Mesenchymal stem cell (in vitro differentiated cells and primary cell): ENCODE measurements at regions not wholly inside any gene's neighbourhood (a gene's known extent, or its start where the extent isn't known, plus 50 kb on each side); places are given as distances from the start of the nearest gene placed in this dataset.

ENCODE experiments used
- DNase-seq: peaks from one replicate; pipeline ENCODE4 v3.0.0-alpha.2; 2013
- H2AFZ ChIP-seq: one replicate; pipeline ENCODE4 v1.6.1; 2013; ENCODE audit warnings: low read depth, mild to moderate bottlenecking, control low read depth, inconsistent platforms, low read length, moderate library complexity
- H2AK5ac ChIP-seq: 2 replicates; pipeline ENCODE4 v1.6.1; 2013; ENCODE audit warnings: low read length, moderate library complexity, mild to moderate bottlenecking, inconsistent platforms; ENCODE audit not compliant: severe bottlenecking
- H2BK120ac ChIP-seq: one replicate; pipeline ENCODE4 v1.6.1; 2013; ENCODE audit warnings: low read depth, mild to moderate bottlenecking, inconsistent platforms, low read length, moderate library complexity
- H2BK12ac ChIP-seq, 2 experiments: one replicate each; pipeline ENCODE4 v1.6.1; 2013; ENCODE audit warnings: inconsistent platforms in 2 of 2, low read length in 2 of 2, mild to moderate bottlenecking in 2 of 2, moderate library complexity in 2 of 2, control low read depth in 1 of 2
- H2BK15ac ChIP-seq: one replicate; pipeline ENCODE4 v1.6.1; 2013; ENCODE audit warnings: mild to moderate bottlenecking, low read depth, inconsistent platforms; ENCODE audit not compliant: poor library complexity, severe bottlenecking
- H2BK5ac ChIP-seq: 2 replicates; pipeline ENCODE4 v1.6.1; 2013; ENCODE audit warnings: low read depth, mild to moderate bottlenecking, low read length, control low read depth, inconsistent platforms; ENCODE audit not compliant: poor library complexity, severe bottlenecking
- H3K14ac ChIP-seq, 2 experiments: one replicate each; pipeline ENCODE4 v1.6.1; 2013; ENCODE audit warnings: inconsistent platforms in 2 of 2, low read length in 2 of 2, control low read depth in 1 of 2, mild to moderate bottlenecking in 1 of 2, moderate library complexity in 1 of 2
- H3K18ac ChIP-seq, 2 experiments: one replicate each; pipeline ENCODE4 v1.6.1; 2013; ENCODE audit warnings: inconsistent platforms in 2 of 2, low read length in 2 of 2, control low read depth in 1 of 2, low read depth in 1 of 2, mild to moderate bottlenecking in 1 of 2
- H3K23ac ChIP-seq, 2 experiments: one replicate each; pipeline ENCODE4 v1.6.1; 2013; ENCODE audit warnings: inconsistent platforms in 2 of 2, low read length in 2 of 2, mild to moderate bottlenecking in 2 of 2, moderate library complexity in 2 of 2, control low read depth in 1 of 2
- H3K27ac ChIP-seq: 2 replicates; pipeline ENCODE4 v1.5.1; 2013; ENCODE audit warnings: mild to moderate bottlenecking, moderate library complexity, low read length, control low read depth, inconsistent platforms; ENCODE audit not compliant: poor library complexity, severe bottlenecking
- H3K27me3 ChIP-seq, 2 experiments: 2 replicates each; pipeline versions ENCODE4 v1.6.1 to v1.7.0; 2013; ENCODE audit warnings: low read length in 2 of 2, mild to moderate bottlenecking in 2 of 2, moderate library complexity in 2 of 2, control low read depth in 1 of 2, inconsistent platforms in 1 of 2; ENCODE audit not compliant: control insufficient read depth in 1 of 2, insufficient read depth in 1 of 2
- H3K36me3 ChIP-seq, 2 experiments: 2 replicates each; pipeline versions ENCODE4 v1.6.1 to v1.7.0; 2013; ENCODE audit warnings: low read length in 2 of 2, control low read depth in 1 of 2, inconsistent platforms in 1 of 2, low read depth in 1 of 2, mild to moderate bottlenecking in 1 of 2; ENCODE audit not compliant: insufficient read depth in 2 of 2, control insufficient read depth in 1 of 2
- H3K4ac ChIP-seq, 2 experiments: one replicate each; pipeline ENCODE4 v1.6.1; 2013; ENCODE audit warnings: inconsistent platforms in 2 of 2, low read length in 2 of 2, mild to moderate bottlenecking in 2 of 2, moderate library complexity in 2 of 2, control low read depth in 1 of 2, low read depth in 1 of 2
- H3K4me1 ChIP-seq: 2 replicates; pipeline ENCODE4 v1.6.1; 2013; ENCODE audit warnings: low read depth, low read length, control low read depth; ENCODE audit not compliant: control insufficient read depth, insufficient read depth
- H3K4me2 ChIP-seq: 2 replicates; pipeline ENCODE4 v1.6.1; 2013; ENCODE audit warnings: low read length, mild to moderate bottlenecking, inconsistent platforms; ENCODE audit not compliant: poor library complexity, severe bottlenecking
- H3K4me3 ChIP-seq, 2 experiments: 2 replicates each; pipeline versions ENCODE4 v1.5.1 to v1.7.0; 2013; ENCODE audit warnings: low read length in 2 of 2, mild to moderate bottlenecking in 2 of 2, control low read depth in 1 of 2, low read depth in 1 of 2; ENCODE audit not compliant: insufficient read depth in 1 of 2
- H3K79me1 ChIP-seq: replicated peaks from 2 replicates; pipeline ENCODE4 v1.6.1; 2013; ENCODE audit warnings: mild to moderate bottlenecking, control low read depth, low read length, inconsistent platforms; ENCODE audit not compliant: poor library complexity, severe bottlenecking
- H3K9ac ChIP-seq: 2 replicates; pipeline ENCODE4 v1.7.0; 2013; ENCODE audit warnings: mild to moderate bottlenecking, low read length, moderate library complexity
- H3K9me3 ChIP-seq: 2 replicates; pipeline ENCODE4 v1.7.0; 2013; ENCODE audit warnings: mild to moderate bottlenecking, low read length; ENCODE audit not compliant: control insufficient read depth
- H4K8ac ChIP-seq: one replicate; pipeline ENCODE4 v1.6.1; 2013; ENCODE audit warnings: inconsistent platforms, mild to moderate bottlenecking, low read length, moderate library complexity
- H4K91ac ChIP-seq: one replicate; pipeline ENCODE4 v1.6.1; 2013; ENCODE audit warnings: mild to moderate bottlenecking, low read length, inconsistent platforms
- WGBS: methylation state at CpG from one replicate; pipeline ENCODE4 v1.1.7; 2013; ENCODE audit warnings: mixed read lengths; 5-methylcytosine and 5-hydroxymethylcytosine counted together

DNA sequence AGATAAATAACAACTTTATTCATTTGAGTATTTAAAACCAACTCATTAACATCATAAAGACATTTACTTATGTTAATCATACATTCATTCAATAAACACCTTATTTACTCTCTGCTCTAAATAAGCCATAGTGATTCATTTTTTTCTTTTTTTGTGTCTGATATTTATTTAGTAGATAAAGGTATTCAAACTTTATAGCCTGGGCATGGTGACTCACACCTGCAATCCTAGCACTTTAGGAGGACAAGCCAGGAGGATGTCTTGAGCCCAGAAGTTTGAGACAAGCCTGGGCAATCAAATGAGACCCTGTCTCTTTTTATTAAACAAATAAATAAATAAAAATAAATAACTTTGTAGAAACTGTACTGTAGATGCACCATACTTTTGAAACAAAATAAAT, 771.3 kb upstream of the PCDH7 start:
- Histone ChIP-seq H2AK5ac (no peak overlapping the region), H3K4me3 (no peak overlapping the region), H2AFZ (no peak overlapping the region), H3K79me1 (no peaks in the 10 kb centered on the region), H3K9me3 (no peaks in the 10 kb centered on the region), H3K27me3 (no peaks in the 10 kb centered on the region), H3K9ac (no peak overlapping the region), H3K23ac (no peak overlapping the region), H3K18ac (no peak overlapping the region), H3K4me2 (no peak overlapping the region), H2BK15ac (no peak overlapping the region), H3K14ac (no peak overlapping the region), H3K36me3 (no peaks in the 10 kb centered on the region), H4K91ac (no peak overlapping the region), H2BK120ac (no peak overlapping the region), H3K27ac (no peak overlapping the region), H3K4ac (no peak overlapping the region), H4K8ac (no peak overlapping the region), H2BK12ac (no peak overlapping the region), H2BK5ac (no peak overlapping the region), H3K4me1 (no peaks in the 10 kb centered on the region)
- no peak for DNase-seq

DNA sequence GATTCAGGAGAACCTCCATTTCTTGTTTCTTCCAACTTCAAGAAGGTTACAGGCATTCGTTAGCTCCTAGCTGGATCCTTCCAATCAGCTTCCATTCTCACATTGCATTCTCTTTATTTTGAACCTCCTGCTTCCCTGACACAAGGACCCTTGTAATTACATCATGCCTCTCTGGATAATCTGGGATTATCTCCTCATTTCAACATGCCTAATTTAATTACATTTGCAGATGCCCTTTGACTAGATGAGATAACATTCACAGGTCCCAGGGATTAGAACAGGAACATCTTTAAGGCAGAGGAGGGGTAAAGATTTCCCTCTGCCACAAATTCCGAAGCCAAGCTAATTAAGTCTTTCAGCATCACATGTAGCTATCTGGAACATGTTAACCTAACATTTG, 753.8 kb upstream of the PCDH7 start:
- H2AFZ ChIP-seq: no peak overlapping the region
- DNase-seq: no peak
- no peak overlapping the region for H4K8ac ChIP-seq
- no peak overlapping the region for H2BK5ac ChIP-seq
- H3K14ac ChIP-seq: no peak overlapping the region
- no peaks in the 10 kb centered on the region for H3K9me3 ChIP-seq
- no peak overlapping the region for H2AK5ac ChIP-seq
- no peak overlapping the region for H2BK15ac ChIP-seq
- no peaks in the 10 kb centered on the region for H3K4me1 ChIP-seq
- H4K91ac ChIP-seq: no peak overlapping the region
- no peaks in the 10 kb centered on the region for H3K27me3 ChIP-seq
- no peak overlapping the region for H2BK12ac ChIP-seq
- H3K27ac ChIP-seq: no peak overlapping the region
- 84% methylated on average over 2 of the region's 2 CpGs for WGBS
- no peak overlapping the region for H3K4ac ChIP-seq
- H3K4me2 ChIP-seq: no peak overlapping the region
- no peaks in the 10 kb centered on the region for H3K79me1 ChIP-seq
- no peak overlapping the region for H3K4me3 ChIP-seq
- no peak overlapping the region for H3K18ac ChIP-seq
- no peak overlapping the region for H2BK120ac ChIP-seq
- H3K36me3 ChIP-seq: no peaks in the 10 kb centered on the region
- H3K9ac ChIP-seq: no peak overlapping the region
- no peak overlapping the region for H3K23ac ChIP-seq

DNA sequence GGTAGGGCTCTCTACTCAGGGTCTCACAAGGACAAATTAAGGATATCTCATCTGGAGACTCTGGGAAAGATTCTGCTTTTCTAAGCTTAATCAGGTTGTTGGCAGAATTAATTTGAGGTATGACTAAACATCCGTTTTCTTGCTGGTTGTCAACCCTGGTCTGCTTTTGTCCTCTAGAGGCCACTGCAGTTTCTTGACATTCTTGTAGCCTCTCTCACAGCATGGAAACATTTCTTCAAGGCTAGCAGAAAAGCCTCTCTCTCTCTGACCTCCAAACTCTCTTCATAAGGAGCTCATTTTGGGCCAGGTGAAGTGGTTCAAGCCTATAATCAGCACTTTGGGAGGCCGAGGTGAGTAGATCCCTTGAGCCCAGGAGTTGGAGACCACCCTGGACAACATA, 749.5 kb upstream of the PCDH7 start:
- H3K4me1 ChIP-seq: no peaks in the 10 kb centered on the region
- no peak overlapping the region for H2AFZ ChIP-seq
- no peak overlapping the region for H3K23ac ChIP-seq
- DNase-seq: peak; percentile 47
- H3K4me3 ChIP-seq: no peak overlapping the region
- no peak overlapping the region for H4K91ac ChIP-seq
- no peak overlapping the region for H4K8ac ChIP-seq
- H3K4me2 ChIP-seq: no peak overlapping the region
- no peak overlapping the region for H3K27ac ChIP-seq
- 42% methylated on average over 2 of the region's 2 CpGs for WGBS
- H2BK120ac ChIP-seq: peak overlapping the region; percentile 61
- no peaks in the 10 kb centered on the region for H3K79me1 ChIP-seq
- no peak overlapping the region for H2BK5ac ChIP-seq
- no peak overlapping the region for H3K18ac ChIP-seq
- H3K27me3 ChIP-seq: no peaks in the 10 kb centered on the region
- H2BK15ac ChIP-seq: no peak overlapping the region
- H3K9me3 ChIP-seq: no peaks in the 10 kb centered on the region
- H2AK5ac ChIP-seq: no peak overlapping the region
- H3K4ac ChIP-seq: no peak overlapping the region
- H3K14ac ChIP-seq: no peak overlapping the region
- H3K36me3 ChIP-seq: no peaks in the 10 kb centered on the region
- no peak overlapping the region for H2BK12ac ChIP-seq
- H3K9ac ChIP-seq: no peak overlapping the region

DNA sequence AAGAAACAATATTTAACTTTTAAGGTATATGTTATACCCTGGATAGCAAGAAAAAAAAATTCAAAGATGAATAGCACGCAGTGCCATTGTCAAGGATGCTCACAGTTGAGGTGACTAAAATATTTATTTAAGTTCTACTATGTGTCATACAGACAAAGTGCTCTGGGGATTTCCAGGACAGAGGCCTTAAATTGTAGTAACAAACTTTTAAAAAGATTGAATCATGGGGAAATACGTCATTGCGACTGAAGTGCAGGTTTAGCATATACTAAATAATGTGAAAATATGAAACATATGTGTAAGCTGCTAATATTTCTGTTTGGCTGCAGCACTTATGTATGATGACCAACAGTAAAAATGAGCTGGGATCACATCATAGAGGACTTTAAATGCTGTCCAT, 748.0 kb upstream of the PCDH7 start:
- Histone ChIP-seq H3K4ac (no peak overlapping the region), H2AFZ (no peak overlapping the region), H3K4me2 (no peak overlapping the region), H2BK15ac (no peak overlapping the region), H3K23ac (no peak overlapping the region), H3K14ac (no peak overlapping the region), H4K8ac (no peak overlapping the region), H3K79me1 (no peaks in the 10 kb centered on the region), H3K18ac (no peak overlapping the region), H3K4me1 (no peaks in the 10 kb centered on the region), H3K9ac (no peak overlapping the region), H3K36me3 (no peaks in the 10 kb centered on the region), H2BK5ac (no peak overlapping the region), H3K27ac (no peak overlapping the region), H3K4me3 (no peak overlapping the region), H2BK120ac (no peak overlapping the region), H4K91ac (no peak overlapping the region), H2AK5ac (no peak overlapping the region), H3K9me3 (no peaks in the 10 kb centered on the region), H3K27me3 (no peaks in the 10 kb centered on the region), H2BK12ac (no peak overlapping the region)
- 82% methylated on average over 3 of the region's 3 CpGs for WGBS
- DNase-seq: peak; percentile 8
